ENCODE measurements at regions not wholly inside any gene's neighbourhood (a gene's known extent, or its start where the extent isn't known, plus 50 kb on each side); places are given as distances from the start of the nearest gene placed in this dataset.

DNA sequence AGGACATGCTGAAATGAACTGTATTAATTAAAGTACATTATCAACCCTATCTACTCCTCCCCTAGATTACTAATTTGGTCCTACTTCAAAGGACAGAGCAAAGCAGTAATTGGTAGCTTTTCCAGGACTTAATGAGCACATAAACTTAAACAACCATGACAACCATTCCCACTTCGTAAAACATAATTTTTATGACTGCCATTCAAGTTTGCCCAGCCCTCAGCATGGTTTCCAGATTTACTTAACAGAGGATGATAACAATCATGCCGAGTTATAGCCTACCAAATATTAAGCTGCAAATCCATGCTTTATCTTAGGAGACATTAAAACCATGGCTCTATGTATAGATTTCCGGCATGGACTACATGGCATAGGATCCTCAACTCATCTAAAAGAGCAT, 401.1 kb upstream of the CHAC2 start:
- Histone ChIP-seq H3K27me3 (replicated peaks in 1 of 2; ENCODE audit: control insufficient read depth in 2 of 2, insufficient read depth in 2 of 2, low read length in 1 of 2) (no peaks in the 10 kb centered on the region), H3K4me3 (no peak overlapping the region), H2AFZ (ENCODE audit: control insufficient read depth, low read depth, low read length) (no peak overlapping the region), H3K27ac (ENCODE audit: control insufficient read depth, insufficient read depth) (no peak overlapping the region), H3K4me1 (ENCODE audit: control insufficient read depth, insufficient read depth, low read length) (no peaks in the 10 kb centered on the region), H3K4me2 (ENCODE audit: control insufficient read depth, insufficient read depth) (no peak overlapping the region), H3K36me3 (ENCODE audit: control insufficient read depth in 2 of 2, insufficient read depth in 2 of 2, low read length in 1 of 2) (no peaks in the 10 kb centered on the region), H3K79me2 (ENCODE audit: control insufficient read depth, insufficient read depth, low read length) (no peaks in the 10 kb centered on the region), H4K20me1 (ENCODE audit: control insufficient read depth, insufficient read depth) (no peaks in the 10 kb centered on the region), H3K9me3 (replicated peaks; ENCODE audit: control insufficient read depth, insufficient read depth, low read length) (no peaks in the 10 kb centered on the region), H3K9ac (ENCODE audit: control insufficient read depth, insufficient read depth, low read length) (no peak overlapping the region)
- no peak for ATAC-seq
- intact Hi-C loops (cut with micrococcal nuclease; ENCODE audit: unreplicated experiment) = no loop called here
- SMC1A ChIA-PET (ENCODE audit: uncharacterized antibody, unreplicated experiment) = no interaction called here
- RAD21 ChIA-PET (ENCODE audit: unreplicated experiment) = no interaction called here
- in situ Hi-C loops (cut with MboI) = no loop called here
- POLR2A ChIA-PET = no interaction called here
- 2% methylated on average over 3 of the region's 3 CpGs for WGBS (ENCODE audit: insufficient coverage, insufficient replicate concordance, low lambda C conversion rate, missing lambda C conversion rate)
- BruUV-seq (replicated peaks) = no TSS peak
- no peak for DNase-seq (ENCODE audit: low read depth, low spot score)
- FAIRE-seq = no peak
- CTCF ChIA-PET = no interaction called here
- TF ChIP-seq TCF12 (IDR thresholded peaks at IDR 0.05; ENCODE audit: low read depth, low read length) (no peak), USF1 (IDR thresholded peaks at IDR 0.05; ENCODE audit: borderline replicate concordance, extremely low read length, insufficient read depth, low read depth, low read length) (no peak), KLF5 (IDR thresholded peaks at IDR 0.05; ENCODE audit: partially characterized antibody) (no peak), MEF2B (IDR thresholded peaks at IDR 0.05; ENCODE audit: partially characterized antibody, poor library complexity, severe bottlenecking) (no peak), ZZZ3 (IDR thresholded peaks at IDR 0.05; ENCODE audit: control insufficient read depth, insufficient read length, low read depth) (no peak), MLLT1 (IDR thresholded peaks at IDR 0.05) (no peak), HSF1 (IDR thresholded peaks at IDR 0.05; ENCODE audit: low read depth, low read length) (no peak), EZH2 (IDR thresholded peaks at IDR 0.05; ENCODE audit: borderline replicate concordance, control insufficient read depth, low read depth, low read length) (no peak), SMAD5 (IDR thresholded peaks at IDR 0.05; ENCODE audit: low read depth) (no peak), ZBTB40 (IDR thresholded peaks at IDR 0.05; ENCODE audit: borderline replicate concordance) (no peak), ZNF217 (IDR thresholded peaks at IDR 0.05) (no peak), HCFC1 (IDR thresholded peaks at IDR 0.05; ENCODE audit: low read length) (no peak)
- TF ChIP-seq, protein P1, sequence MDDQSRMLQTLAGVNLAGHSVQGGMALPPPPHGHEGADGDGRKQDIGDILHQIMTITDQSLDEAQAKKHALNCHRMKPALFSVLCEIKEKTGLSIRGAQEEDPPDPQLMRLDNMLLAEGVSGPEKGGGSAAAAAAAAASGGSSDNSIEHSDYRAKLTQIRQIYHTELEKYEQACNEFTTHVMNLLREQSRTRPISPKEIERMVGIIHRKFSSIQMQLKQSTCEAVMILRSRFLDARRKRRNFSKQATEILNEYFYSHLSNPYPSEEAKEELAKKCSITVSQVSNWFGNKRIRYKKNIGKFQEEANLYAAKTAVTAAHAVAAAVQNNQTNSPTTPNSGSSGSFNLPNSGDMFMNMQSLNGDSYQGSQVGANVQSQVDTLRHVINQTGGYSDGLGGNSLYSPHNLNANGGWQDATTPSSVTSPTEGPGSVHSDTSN (IDR thresholded peaks at IDR 0.05; ENCODE audit: insufficient replicate concordance, low read depth, low read length) = no peak
- TF ChIP-seq, protein P2, sequence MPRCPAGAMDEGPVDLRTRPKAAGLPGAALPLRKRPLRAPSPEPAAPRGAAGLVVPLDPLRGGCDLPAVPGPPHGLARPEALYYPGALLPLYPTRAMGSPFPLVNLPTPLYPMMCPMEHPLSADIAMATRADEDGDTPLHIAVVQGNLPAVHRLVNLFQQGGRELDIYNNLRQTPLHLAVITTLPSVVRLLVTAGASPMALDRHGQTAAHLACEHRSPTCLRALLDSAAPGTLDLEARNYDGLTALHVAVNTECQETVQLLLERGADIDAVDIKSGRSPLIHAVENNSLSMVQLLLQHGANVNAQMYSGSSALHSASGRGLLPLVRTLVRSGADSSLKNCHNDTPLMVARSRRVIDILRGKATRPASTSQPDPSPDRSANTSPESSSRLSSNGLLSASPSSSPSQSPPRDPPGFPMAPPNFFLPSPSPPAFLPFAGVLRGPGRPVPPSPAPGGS (IDR thresholded peaks at IDR 0.05; ENCODE audit: borderline replicate concordance, insufficient read depth, low read depth, low read length, poor library complexity, severe bottlenecking) = no peak
